ENCODE measurements at regions not wholly inside any gene's neighbourhood (a gene's known extent, or its start where the extent isn't known, plus 50 kb on each side); places are given as distances from the start of the nearest gene placed in this dataset.

DNA sequence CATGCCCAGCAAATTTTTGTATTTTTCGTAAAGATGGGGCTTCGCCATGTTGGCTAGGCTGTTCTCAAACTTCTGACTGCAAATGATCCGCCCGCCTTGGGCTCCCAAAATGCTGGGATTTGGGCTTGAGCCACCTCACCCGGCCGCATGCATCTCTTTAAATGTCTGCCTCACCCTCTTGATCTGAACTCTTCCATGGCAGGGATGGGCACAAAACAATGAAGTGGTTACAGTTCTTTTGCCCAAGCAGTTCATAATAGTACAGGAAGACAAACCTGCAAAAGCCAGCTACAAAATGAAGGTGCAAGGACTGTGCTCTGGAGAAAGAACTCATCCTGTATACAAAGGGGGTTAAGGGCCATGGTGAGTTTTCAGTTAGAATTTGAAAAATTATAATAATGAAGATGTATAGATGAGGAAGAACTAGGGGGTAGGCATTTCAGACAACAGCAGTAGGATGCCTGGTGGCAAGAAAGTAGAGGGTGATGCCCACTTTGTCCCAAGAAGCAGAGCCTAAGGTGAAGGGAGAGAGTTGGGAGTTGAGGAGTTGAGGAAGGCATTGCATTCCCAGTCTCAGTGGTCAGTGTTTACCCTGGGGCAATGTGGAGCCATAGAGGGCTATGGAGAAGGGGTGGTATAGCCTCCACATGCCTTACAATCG lies 160.8 kb upstream of the MYCN start:
- TF ChIP-seq, protein P1, sequence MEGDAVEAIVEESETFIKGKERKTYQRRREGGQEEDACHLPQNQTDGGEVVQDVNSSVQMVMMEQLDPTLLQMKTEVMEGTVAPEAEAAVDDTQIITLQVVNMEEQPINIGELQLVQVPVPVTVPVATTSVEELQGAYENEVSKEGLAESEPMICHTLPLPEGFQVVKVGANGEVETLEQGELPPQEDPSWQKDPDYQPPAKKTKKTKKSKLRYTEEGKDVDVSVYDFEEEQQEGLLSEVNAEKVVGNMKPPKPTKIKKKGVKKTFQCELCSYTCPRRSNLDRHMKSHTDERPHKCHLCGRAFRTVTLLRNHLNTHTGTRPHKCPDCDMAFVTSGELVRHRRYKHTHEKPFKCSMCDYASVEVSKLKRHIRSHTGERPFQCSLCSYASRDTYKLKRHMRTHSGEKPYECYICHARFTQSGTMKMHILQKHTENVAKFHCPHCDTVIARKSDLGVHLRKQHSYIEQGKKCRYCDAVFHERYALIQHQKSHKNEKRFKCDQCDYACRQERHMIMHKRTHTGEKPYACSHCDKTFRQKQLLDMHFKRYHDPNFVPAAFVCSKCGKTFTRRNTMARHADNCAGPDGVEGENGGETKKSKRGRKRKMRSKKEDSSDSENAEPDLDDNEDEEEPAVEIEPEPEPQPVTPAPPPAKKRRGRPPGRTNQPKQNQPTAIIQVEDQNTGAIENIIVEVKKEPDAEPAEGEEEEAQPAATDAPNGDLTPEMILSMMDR (IDR thresholded peaks at IDR 0.05), result no peak
- TF ChIP-seq ZFX (IDR thresholded peaks at IDR 0.05; ENCODE audit: borderline replicate concordance), result no peak

Data from 22Rv1 (cell line).